Heart left ventricle (tissue), 16 donors: ENCODE measurements at regions not wholly inside any gene's neighbourhood (a gene's known extent, or its start where the extent isn't known, plus 50 kb on each side); places are given as distances from the start of the nearest gene placed in this dataset.

Source experiments
- ATAC-seq, 4 donors: fragments of 200-7000 bp; cut with Tn5 transposase; one replicate each; pipeline ENCODE4 v1.9.1; 2020 to 2022; ENCODE audit warnings: moderate library complexity in 4 of 4, mild to moderate bottlenecking in 3 of 4, moderate number of reproducible peaks in 1 of 4
- DNase-seq, 5 donors: peaks; one replicate each; pipeline ENCODE4 v3.0.0-alpha.2; 2020
- H3K27ac ChIP-seq, 12 donors: fragments of 200-600 bp; sonication (generic) in 4 of 12; one replicate each; pipeline versions ENCODE4 v1.5.0 to v1.8.0; 2016 to 2022; ENCODE audit warnings: mild to moderate bottlenecking in 2 of 12
- H3K27me3 ChIP-seq, 9 donors: fragments of 200-600 bp; sonication (generic) in 2 of 9; one replicate each; pipeline versions ENCODE4 v1.5.1 to v1.8.0; 2016 to 2022; ENCODE audit warnings: mild to moderate bottlenecking in 3 of 9
- H3K36me3 ChIP-seq, 9 donors: fragments of 200-600 bp; sonication (generic) in 2 of 9; one replicate each; pipeline versions ENCODE4 v1.5.0 to v1.8.0; 2018 to 2022; ENCODE audit warnings: mild to moderate bottlenecking in 2 of 9
- H3K4me1 ChIP-seq, 12 donors: fragments of 200-600 bp; sonication (generic) in 4 of 12; one replicate each; pipeline versions ENCODE4 v1.5.0 to v1.8.0; 2016 to 2022; ENCODE audit warnings: mild to moderate bottlenecking in 3 of 12
- H3K4me3 ChIP-seq, 12 donors: fragments of 200-600 bp; sonication (generic) in 4 of 12; one replicate each; pipeline versions ENCODE4 v1.5.0 to v1.8.0; 2017 to 2022; ENCODE audit warnings: mild to moderate bottlenecking in 9 of 12, moderate library complexity in 4 of 12
- H3K9me3 ChIP-seq, 12 donors: fragments of 200-600 bp; sonication (generic) in 4 of 12; one replicate each; pipeline versions ENCODE4 v1.5.0 to v1.8.0; 2016 to 2022; ENCODE audit warnings: mild to moderate bottlenecking in 1 of 12
- CTCF ChIP-seq, 12 donors: fragments of 200-600 bp; sonication (generic) in 4 of 12; IDR thresholded peaks; one replicate each; pipeline versions ENCODE4 v1.5.0 to v1.8.0; 2018 to 2022; ENCODE audit warnings: antibody characterized with exemption in 12 of 12, mild to moderate bottlenecking in 5 of 12
- POLR2A ChIP-seq, 2 donors: fragments of 450-650 bp; IDR thresholded peaks; one replicate each; pipeline ENCODE4 v1.6.1; 2017; ENCODE audit warnings: antibody characterized with exemption in 2 of 2, mild to moderate bottlenecking in 2 of 2, moderate library complexity in 2 of 2
- WGBS, 4 donors: extraction: QIAGEN DNeasy Blood & Tissue Kit in 2 of 4; methylation state at CpG; one replicate each; pipeline versions ENCODE4 v1.1.5 to v1.1.7; 2013 to 2018; 5-methylcytosine and 5-hydroxymethylcytosine counted together
- intact Hi-C, 10 donors: fragments of 100-400 bp; cut with DNase I; formaldehyde crosslinking; loops; one replicate each; pipeline versions ENCODE4 v1.11.1 to v1.14.2; 2022
- donor health status: ischemic (EF 13 %, LVEDD 7.1; RV severe dilation, severe dysfunction).
- donor health status: healthy with polysubstance abuse.
- donor health status: DM: no; HTN: yes; CAD: no.
- donor health status: DM: no; HTN: no; CAD: no.
- donor health status: ischemic (EF 25% LVEDD 6.9; RV normal size, moderate dysfunction).
- donor health status: ischemic (EF 25% LVEDD 5.7; RV mildly dilated, moderate dysfunction).
- donor health status: healthy.
- donor health status: DM: yes; HTN: yes; CAD: no.
- donor health status: ischemic (EF 35%, LVEDD 5.7; RV mildly dilated, moderate dysfunction).
- donor health status: nonischemic (EF 11% LVEDD 7.7; RV severe dilation, severe dysfunction).
- donor health status: DM: yes; HTN: yes; CAD: no.
- donor health status: PGD.
- donor health status: ischemic (EF 29% LVEDD 5.4; RV normal size, mild dysfunction).
- donor health status: nonischemic (EF 23%, LVEDD 6.1; RV moderate dilation, normal function).

DNA sequence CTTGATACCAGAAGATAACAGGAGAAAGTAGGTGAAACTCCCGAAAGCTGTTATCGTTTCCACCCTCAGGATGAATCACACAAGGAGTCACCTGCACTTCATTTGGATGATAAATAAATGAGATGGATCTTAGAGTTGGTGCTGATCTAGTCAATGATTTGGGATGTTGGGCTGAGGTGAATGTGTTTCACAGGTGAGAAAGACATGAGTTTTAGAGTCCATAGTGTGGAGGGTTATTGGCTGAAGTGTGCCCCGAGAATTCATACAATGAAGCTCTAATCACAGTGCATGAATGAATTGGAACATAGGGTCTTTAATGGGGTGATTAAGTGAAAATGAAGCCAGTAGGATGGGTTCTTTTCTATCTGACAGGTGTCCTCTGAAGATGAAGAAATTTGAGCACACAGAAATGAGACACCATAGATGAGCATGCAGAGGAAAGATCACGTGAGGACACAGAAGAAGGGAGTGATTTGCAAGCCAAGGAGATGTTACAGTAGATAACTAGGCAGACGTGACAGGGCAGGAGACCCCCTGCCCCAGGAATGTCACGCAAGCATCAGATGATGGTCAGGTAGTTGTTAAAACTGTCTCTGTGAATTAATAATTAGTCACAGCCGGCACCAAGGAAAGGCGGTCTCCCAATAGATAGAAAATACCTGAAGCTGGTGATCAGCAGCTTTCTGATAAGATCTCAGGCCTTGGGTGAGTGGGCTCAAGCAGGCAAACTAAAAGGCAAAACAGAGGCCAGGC, 60.3 kb upstream of the IGLL5 start:
- Histone ChIP-seq H3K4me1 (peaks cover 0 to 17% (median 0%) of the 10 kb centered on the region in 12 donors), H3K4me3 (no peak overlapping the region), H3K36me3 (no peaks in the 10 kb centered on the region), H3K9me3 (peaks cover 0 to 20% (median 10%) of the 10 kb centered on the region in 12 donors), H3K27me3 (peaks cover 0 to 4% (median 0%) of the 10 kb centered on the region in 9 donors), H3K27ac (no peak overlapping the region)
- WGBS, 4 donors = 81 to 90% (median 85%) methylated on average over 8 of the region's 8 CpGs
- intact Hi-C loops = no loop called here
- TF ChIP-seq POLR2A (IDR thresholded peaks at IDR 0.05) (no peak), CTCF (IDR thresholded peaks at IDR 0.05) (no peak)
- no peak for ATAC-seq
- no peak for DNase-seq

- DNase-seq (no peak), ATAC-seq (no peak)
- no peak overlapping the region for H3K27ac ChIP-seq
- H3K4me3 ChIP-seq = no peak overlapping the region
- peaks cover 0 to 20% (median 10%) of the 10 kb centered on the region in 12 donors for H3K9me3 ChIP-seq
- H3K27me3 ChIP-seq = peaks cover 0 to 4% (median 0%) of the 10 kb centered on the region in 9 donors
- no peaks in the 10 kb centered on the region for H3K36me3 ChIP-seq
- intact Hi-C loops = no loop called here
- TF ChIP-seq CTCF (IDR thresholded peaks at IDR 0.05) (no peak), POLR2A (IDR thresholded peaks at IDR 0.05) (no peak)
- H3K4me1 ChIP-seq = no peaks in the 10 kb centered on the region
- 71 to 91% (median 84%) methylated on average over 2 of the region's 2 CpGs for WGBS, 4 donors
Measured at GRCh38 chr22:22830193-22830592, 57.4 kb upstream of the IGLL5 start.

- 87 to 95% (median 94%) methylated on average over 1 of the region's 1 CpG for WGBS, 4 donors
- no peak for DNase-seq
- no peak for ATAC-seq
- Histone ChIP-seq H3K36me3 (no peaks in the 10 kb centered on the region), H3K9me3 (peaks cover 0 to 20% (median 10%) of the 10 kb centered on the region in 12 donors), H3K27ac (no peak overlapping the region), H3K4me1 (no peaks in the 10 kb centered on the region), H3K27me3 (peaks cover 0 to 6% (median 0%) of the 10 kb centered on the region in 9 donors), H3K4me3 (no peak overlapping the region)
- no peak for TF ChIP-seq POLR2A (IDR thresholded peaks at IDR 0.05)
- TF ChIP-seq CTCF (IDR thresholded peaks at IDR 0.05) = no peak
- intact Hi-C loops = no loop called here
Measured at GRCh38 chr22:22830957-22831688, 56.5 kb upstream of the IGLL5 start.

- DNase-seq (no peak), ATAC-seq (no peak)
- H3K27ac ChIP-seq = no peak overlapping the region
- peaks cover 0 to 10% (median 0%) of the 10 kb centered on the region in 9 donors for H3K27me3 ChIP-seq
- no peaks in the 10 kb centered on the region for H3K36me3 ChIP-seq
- peaks cover 0 to 4% (median 0%) of the 10 kb centered on the region in 12 donors for H3K4me1 ChIP-seq
- intact Hi-C loops = no loop called here
- 79 to 91% (median 89%) methylated on average over 3 of the region's 3 CpGs for WGBS, 4 donors
- no peak overlapping the region for H3K4me3 ChIP-seq
- peaks cover 0 to 20% (median 10%) of the 10 kb centered on the region in 12 donors for H3K9me3 ChIP-seq
- TF ChIP-seq CTCF (IDR thresholded peaks at IDR 0.05) (no peak), POLR2A (IDR thresholded peaks at IDR 0.05) (no peak)
Measured at GRCh38 chr22:22833059-22833458, 54.6 kb upstream of the IGLL5 start.
